Ovary (tissue), 3 donors: ENCODE measurements at regions not wholly inside any gene's neighbourhood (a gene's known extent, or its start where the extent isn't known, plus 50 kb on each side); places are given as distances from the start of the nearest gene placed in this dataset.
"Not testable (repeated sequence)": the region's sequence is repeated elsewhere in the genome, so short reads cannot be mapped to it uniquely, and the experiment has no call there.

Source experiments
- POLR2A ChIP-seq: fragments of 450-650 bp; IDR thresholded peaks from one replicate; pipeline ENCODE4 v1.6.1; 2017; ENCODE audit warnings: antibody characterized with exemption, mild to moderate bottlenecking, moderate library complexity
- TF ChIP-seq, protein P1 (sequence below), 3 donors: fragments of 450-650 bp in 2 of 3; fragments of 200-600 bp in 1 of 3; IDR thresholded peaks; one replicate each; pipeline versions ENCODE4 v1.5.1 to v1.8.0; 2016 to 2022; ENCODE audit warnings: antibody characterized with exemption in 3 of 3, mild to moderate bottlenecking in 1 of 3
- donor health status: DM: no; HTN: no; CAD: no.

DNA sequence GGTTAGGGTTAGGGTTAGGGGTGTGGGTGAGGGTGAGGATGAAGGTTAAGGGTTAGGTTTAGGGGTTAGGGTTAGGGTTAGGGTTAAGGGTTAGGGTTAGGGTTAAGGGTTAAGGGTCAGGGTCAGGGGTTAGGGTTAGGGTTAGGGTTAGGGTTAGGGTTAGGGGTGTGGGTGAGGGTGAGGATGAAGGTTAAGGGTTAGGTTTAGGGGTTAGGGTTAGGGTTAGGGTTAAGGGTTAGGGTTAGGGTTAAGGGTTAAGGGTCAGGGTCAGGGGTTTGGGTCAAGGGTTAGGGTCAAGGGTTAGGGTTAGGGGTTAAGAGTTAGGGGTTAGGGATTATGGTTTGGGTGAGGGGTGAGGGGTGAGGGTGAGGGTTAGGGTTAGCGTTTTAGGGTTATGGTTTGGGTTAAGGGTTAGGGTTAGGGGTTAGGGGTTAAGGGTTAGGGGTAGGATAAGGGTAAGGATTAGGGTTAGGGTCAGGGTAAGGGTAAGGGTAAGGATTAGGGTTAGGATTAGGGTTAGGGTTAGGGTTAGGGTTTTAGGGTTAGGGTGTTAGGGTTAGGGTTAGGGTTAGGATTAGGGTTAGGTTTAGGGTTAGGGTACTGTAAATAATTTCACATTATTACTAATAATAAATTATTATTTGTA is 214.0 kb downstream of the LMLN start:
- not testable (repeated sequence) for TF ChIP-seq POLR2A
- TF ChIP-seq, protein P1, sequence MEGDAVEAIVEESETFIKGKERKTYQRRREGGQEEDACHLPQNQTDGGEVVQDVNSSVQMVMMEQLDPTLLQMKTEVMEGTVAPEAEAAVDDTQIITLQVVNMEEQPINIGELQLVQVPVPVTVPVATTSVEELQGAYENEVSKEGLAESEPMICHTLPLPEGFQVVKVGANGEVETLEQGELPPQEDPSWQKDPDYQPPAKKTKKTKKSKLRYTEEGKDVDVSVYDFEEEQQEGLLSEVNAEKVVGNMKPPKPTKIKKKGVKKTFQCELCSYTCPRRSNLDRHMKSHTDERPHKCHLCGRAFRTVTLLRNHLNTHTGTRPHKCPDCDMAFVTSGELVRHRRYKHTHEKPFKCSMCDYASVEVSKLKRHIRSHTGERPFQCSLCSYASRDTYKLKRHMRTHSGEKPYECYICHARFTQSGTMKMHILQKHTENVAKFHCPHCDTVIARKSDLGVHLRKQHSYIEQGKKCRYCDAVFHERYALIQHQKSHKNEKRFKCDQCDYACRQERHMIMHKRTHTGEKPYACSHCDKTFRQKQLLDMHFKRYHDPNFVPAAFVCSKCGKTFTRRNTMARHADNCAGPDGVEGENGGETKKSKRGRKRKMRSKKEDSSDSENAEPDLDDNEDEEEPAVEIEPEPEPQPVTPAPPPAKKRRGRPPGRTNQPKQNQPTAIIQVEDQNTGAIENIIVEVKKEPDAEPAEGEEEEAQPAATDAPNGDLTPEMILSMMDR (IDR thresholded peaks at IDR 0.05), result not testable (repeated sequence)
